PFSK-1 (cell line): ENCODE measurements at regions not wholly inside any gene's neighbourhood (a gene's known extent, or its start where the extent isn't known, plus 50 kb on each side); places are given as distances from the start of the nearest gene placed in this dataset.

Experiments
- FOXP2 ChIP-seq: optimal IDR thresholded peaks from 2 replicates; pipeline ENCODE3; 2011; ENCODE audit warnings: borderline replicate concordance, control low read depth, inconsistent platforms; ENCODE audit not compliant: insufficient read depth; ENCODE audit errors: extremely low read length, extremely low read depth
- POLR2AphosphoS5 ChIP-seq: IDR thresholded peaks from 2 replicates; pipeline ENCODE4 v1.6.1; 2012; ENCODE audit warnings: low read depth, mild to moderate bottlenecking, control low read depth, low read length, moderate library complexity
- SIN3A ChIP-seq: IDR thresholded peaks from 2 replicates; pipeline ENCODE4 v1.6.1; 2012; ENCODE audit warnings: mild to moderate bottlenecking, low read length, moderate library complexity, borderline replicate concordance; ENCODE audit not compliant: insufficient read depth
- TAF1 ChIP-seq: IDR thresholded peaks from 2 replicates; pipeline ENCODE4 v1.6.1; 2012; ENCODE audit warnings: low read length, control low read depth, borderline replicate concordance; ENCODE audit not compliant: insufficient read depth
- TF ChIP-seq, protein P1 (sequence below), 2 experiments: IDR thresholded peaks; 2 replicates each; pipeline versions ENCODE4 v1.6.1 to v1.8.0; 2011 to 2012; ENCODE audit warnings: low read depth in 2 of 2, low read length in 2 of 2, control low read depth in 1 of 2, inconsistent platforms in 1 of 2, mild to moderate bottlenecking in 1 of 2, moderate library complexity in 1 of 2; ENCODE audit not compliant: insufficient read depth in 1 of 2

DNA sequence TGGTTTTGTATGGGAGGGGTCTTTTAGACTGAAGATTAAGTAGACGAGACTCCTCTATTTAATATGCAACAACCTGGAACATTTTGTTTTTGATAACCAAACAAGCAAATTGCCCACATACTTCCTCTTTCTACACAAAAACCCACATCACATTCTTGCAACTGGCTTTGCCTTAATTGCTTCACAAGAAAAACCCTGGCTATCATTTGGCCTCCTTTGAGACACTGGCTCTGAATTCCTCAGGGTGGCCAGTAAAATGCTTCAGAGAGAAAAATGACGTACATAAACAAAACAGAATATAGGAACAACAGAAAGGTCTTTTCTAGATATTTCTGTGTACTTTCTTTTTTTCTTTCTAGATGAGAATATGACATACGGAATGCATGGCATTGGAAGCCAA, 103.0 kb downstream of the TRIB2 start:
- TF ChIP-seq SIN3A, result no peak
- TF ChIP-seq FOXP2, result no peak
- TF ChIP-seq POLR2AphosphoS5, result no peak
- TF ChIP-seq, protein P1, sequence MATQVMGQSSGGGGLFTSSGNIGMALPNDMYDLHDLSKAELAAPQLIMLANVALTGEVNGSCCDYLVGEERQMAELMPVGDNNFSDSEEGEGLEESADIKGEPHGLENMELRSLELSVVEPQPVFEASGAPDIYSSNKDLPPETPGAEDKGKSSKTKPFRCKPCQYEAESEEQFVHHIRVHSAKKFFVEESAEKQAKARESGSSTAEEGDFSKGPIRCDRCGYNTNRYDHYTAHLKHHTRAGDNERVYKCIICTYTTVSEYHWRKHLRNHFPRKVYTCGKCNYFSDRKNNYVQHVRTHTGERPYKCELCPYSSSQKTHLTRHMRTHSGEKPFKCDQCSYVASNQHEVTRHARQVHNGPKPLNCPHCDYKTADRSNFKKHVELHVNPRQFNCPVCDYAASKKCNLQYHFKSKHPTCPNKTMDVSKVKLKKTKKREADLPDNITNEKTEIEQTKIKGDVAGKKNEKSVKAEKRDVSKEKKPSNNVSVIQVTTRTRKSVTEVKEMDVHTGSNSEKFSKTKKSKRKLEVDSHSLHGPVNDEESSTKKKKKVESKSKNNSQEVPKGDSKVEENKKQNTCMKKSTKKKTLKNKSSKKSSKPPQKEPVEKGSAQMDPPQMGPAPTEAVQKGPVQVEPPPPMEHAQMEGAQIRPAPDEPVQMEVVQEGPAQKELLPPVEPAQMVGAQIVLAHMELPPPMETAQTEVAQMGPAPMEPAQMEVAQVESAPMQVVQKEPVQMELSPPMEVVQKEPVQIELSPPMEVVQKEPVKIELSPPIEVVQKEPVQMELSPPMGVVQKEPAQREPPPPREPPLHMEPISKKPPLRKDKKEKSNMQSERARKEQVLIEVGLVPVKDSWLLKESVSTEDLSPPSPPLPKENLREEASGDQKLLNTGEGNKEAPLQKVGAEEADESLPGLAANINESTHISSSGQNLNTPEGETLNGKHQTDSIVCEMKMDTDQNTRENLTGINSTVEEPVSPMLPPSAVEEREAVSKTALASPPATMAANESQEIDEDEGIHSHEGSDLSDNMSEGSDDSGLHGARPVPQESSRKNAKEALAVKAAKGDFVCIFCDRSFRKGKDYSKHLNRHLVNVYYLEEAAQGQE (IDR thresholded peaks at IDR 0.05; ENCODE audit: insufficient read depth in 1 of 2, low read depth in 2 of 2, low read length in 2 of 2), result no peak
- TF ChIP-seq TAF1, result no peak

DNA sequence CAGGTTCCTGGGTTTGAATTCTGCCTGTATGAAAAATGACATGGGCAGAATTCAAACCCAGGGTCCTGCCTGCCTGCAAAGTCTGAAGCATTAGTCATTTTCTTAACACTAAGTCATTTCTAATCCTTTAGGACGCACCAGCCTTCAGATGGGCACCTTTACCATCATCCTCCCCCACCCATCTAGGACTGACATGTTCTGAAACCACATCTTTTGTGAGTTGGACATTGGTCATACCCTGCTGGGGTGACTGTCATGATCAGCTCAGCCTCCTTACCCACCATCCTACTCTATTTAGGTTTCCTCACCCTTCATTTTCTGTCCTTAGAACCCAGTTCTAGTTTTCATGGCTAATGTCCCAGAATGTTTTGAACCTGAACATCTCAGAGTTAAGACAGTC, 104.9 kb downstream of the TRIB2 start:
- no peak for TF ChIP-seq SIN3A
- TF ChIP-seq, protein P1 (IDR thresholded peaks at IDR 0.05; ENCODE audit: insufficient read depth in 1 of 2, low read depth in 2 of 2, low read length in 2 of 2), result no peak
- TF ChIP-seq FOXP2, result no peak
- no peak for TF ChIP-seq TAF1
- TF ChIP-seq POLR2AphosphoS5, result no peak

DNA sequence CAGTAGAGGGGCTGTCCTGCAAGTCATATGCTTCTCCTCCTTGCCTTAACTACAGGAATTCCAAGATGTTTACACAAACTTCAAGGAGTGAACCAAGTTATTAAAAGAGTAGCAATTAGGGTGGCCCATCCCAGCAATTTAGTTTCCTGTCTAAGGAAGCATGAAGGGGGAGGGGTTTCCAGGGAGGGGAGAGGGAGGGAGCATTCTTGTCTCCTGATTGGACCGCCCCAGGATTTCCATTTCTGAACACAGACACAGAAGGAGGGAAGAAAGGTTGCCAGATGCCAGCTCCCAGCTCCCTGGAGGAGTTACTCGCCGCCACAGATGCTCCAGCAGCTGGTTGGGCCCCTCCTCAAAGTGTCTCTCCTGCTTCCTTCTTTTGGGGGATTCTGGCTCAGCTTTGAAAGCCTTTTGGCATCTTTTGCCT, 107.6 kb downstream of the TRIB2 start:
- TF ChIP-seq, protein P1 (IDR thresholded peaks at IDR 0.05; ENCODE audit: insufficient read depth in 1 of 2, low read depth in 2 of 2, low read length in 2 of 2), result no peak
- TF ChIP-seq POLR2AphosphoS5, result peak; percentile 54; the same call in 1 of the 2 replicates
- TF ChIP-seq TAF1, result peak; percentile 33; the same call in 1 of the 2 replicates
- TF ChIP-seq FOXP2, result no peak
- TF ChIP-seq SIN3A, result no peak

DNA sequence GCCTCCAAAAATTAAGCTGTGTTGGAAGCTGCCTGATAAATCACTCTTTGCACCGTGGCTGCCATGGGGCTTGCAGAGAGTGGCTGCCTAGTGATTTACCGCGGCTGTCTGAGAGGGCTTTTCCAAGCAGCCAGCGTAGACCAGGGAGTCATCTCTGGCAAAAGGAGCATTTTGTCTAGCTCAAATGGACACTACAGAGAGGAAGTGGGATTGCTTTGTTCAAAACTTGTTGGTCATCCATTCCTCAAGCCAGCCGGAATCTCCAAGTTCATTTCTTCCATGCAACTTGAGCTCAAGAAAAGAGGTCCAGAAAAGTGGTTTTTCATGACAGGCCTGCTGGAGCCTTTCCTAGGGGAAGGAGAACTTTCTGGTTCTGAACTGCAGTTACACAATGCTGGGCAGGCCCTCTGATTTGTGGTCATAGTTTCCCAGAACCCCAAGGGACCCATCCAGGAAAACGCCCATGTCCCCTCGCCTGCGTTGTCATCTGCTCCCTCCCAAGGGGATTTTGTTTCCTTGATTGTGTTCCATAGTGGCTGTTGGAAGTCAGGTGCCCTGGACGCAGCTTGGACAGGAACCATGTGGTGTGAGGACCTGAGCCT, 108.1 kb downstream of the TRIB2 start:
- TF ChIP-seq POLR2AphosphoS5, result no peak; the same call in 1 of the 2 replicates
- no peak for TF ChIP-seq FOXP2
- no peak for TF ChIP-seq SIN3A
- TF ChIP-seq TAF1, result no peak

DNA sequence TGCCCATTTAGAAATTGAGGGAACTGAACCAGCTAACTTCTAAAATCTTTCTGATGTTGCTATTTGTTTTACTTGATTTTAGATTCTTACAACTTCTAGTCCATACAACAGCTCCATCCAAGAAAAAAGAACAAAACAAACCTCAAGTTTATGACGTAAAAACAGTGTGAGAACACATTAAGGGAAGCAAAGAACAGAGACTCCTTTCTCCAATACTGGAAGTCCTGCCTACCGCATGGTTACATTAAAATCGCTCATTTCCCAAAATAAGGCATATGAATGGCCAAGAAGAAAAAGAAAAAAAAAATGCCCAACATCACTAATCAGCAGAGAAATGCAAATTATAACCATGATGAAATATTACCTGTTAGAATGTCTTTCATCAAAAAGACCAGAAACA, 110.0 kb downstream of the TRIB2 start:
- TF ChIP-seq FOXP2, result no peak
- TF ChIP-seq, protein P1 (IDR thresholded peaks at IDR 0.05; ENCODE audit: insufficient read depth in 1 of 2, low read depth in 2 of 2, low read length in 2 of 2), result no peak
